ENCODE measurements at regions not wholly inside any gene's neighbourhood (a gene's known extent, or its start where the extent isn't known, plus 50 kb on each side); places are given as distances from the start of the nearest gene placed in this dataset.
A peak's percentile ranks its signal among the peaks of the same experiment; 100 is the strongest.
"Not testable (repeated sequence)": the region's sequence is repeated elsewhere in the genome, so short reads cannot be mapped to it uniquely, and the experiment has no call there.

- DNase-seq, result no peak
These were observed 175.2 kb upstream of the FERMT1 start for GRCh38 chr20:6298049-6298448.

- no peak for DNase-seq
These were observed 173.0 kb upstream of the FERMT1 start for GRCh38 chr20:6295867-6296256.

GRCh38 chr20:6295127-6295866 is 172.5 kb upstream of the FERMT1 start:
- DNase-seq, result no peak

DNA sequence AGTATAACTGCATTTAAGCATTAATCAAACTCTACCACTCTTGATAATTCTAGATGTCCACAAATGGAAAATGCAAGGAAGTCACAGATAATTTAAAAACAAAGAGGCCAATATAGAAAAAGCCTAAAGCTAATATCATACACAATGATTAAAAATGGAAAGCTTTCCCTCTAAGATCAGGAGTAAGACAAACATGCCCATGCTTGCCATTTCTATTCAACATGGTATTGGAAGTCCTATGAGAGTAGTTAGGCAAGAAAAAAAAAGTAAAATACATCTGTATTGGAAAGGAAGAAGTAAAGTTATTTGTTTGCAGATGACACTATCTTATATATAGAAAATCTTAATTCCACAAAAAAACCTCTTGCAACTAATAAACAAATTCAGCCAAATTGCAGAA is 164.6 kb upstream of the FERMT1 start:
- DNase-seq, result no peak

DNA sequence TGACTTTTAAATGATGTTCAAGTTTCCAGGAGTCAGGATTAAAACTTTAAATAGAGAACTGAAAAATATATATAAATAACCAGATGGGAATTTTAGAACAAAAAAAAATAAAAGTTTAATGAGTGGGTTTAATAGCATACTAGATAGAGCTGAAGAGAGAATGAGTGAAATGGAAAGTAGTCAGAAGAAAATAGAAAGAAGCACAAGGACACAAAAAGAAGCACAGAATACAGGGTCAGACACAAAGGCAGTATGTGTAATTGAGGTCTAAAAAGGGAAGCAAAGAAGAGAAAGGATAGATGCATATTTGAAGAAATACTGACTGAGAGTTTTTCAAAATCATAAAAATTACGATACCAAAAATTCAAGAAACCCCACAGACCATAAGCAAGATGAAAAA is 159.8 kb upstream of the FERMT1 start:
- no peak for DNase-seq

- no peak for DNase-seq
These were observed 154.9 kb upstream of the FERMT1 start for GRCh38 chr20:6277661-6278240.

- not testable (repeated sequence) for DNase-seq
These were observed 147.6 kb upstream of the FERMT1 start for GRCh38 chr20:6270404-6270803.

- no peak for DNase-seq
These were observed 146.5 kb upstream of the FERMT1 start for GRCh38 chr20:6269168-6269873.

- DNase-seq, result peak in 1 of 2 experiments; percentile 8
These were observed 142.5 kb upstream of the FERMT1 start for GRCh38 chr20:6265204-6265904.

GRCh38 chr20:6253396-6253795 is 130.6 kb upstream of the FERMT1 start:
- no peak for DNase-seq

DNA sequence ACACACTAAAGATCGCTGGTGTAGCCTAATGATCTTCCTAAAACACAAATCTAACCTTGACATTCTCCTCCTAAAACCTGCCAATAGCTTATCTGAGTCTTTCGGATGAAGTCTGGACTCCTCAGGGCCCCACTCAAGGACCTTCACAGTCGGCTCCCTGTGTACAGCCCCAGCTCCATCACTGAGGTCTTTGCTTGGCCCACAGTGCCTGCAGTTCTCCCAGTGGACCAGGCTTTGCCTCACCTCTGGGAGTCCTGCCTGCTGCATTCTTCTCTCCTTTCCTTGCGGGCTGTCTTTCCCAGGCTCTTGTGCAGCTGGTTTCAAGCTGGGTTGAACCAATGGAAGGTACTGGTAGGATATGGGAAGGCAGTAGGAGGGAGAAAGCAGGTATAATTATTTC is 122.6 kb upstream of the FERMT1 start:
- DNase-seq, result no peak

GRCh38 chr20:6241591-6241990 is 118.8 kb upstream of the FERMT1 start:
- no peak for DNase-seq

- DNase-seq, result no peak
These were observed 117.2 kb upstream of the FERMT1 start for GRCh38 chr20:6240059-6240458.

DNA sequence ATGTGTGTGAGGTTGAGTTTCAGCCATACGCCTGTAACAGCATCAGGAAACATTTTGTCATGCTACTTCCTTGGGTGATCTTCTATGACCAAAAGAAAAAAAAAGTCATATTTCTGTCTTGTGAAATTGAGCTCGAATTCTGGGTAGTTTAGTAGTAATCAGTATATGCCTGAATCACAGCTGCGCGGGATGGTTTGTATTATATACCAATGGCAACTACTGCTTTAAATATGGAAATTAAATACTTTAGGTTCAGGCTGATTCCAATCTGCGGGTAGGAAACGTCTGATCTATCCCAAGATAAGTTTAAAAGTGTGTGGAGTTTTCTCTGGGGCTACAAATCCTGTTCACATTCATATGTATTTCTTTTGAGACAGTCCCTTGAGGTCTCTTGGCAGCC is 115.6 kb upstream of the FERMT1 start:
- no peak for DNase-seq

- DNase-seq, result no peak
These were observed 112.7 kb upstream of the FERMT1 start for GRCh38 chr20:6235510-6235909.

GRCh38 chr20:6232436-6232835 is 109.6 kb upstream of the FERMT1 start:
- no peak for DNase-seq

GRCh38 chr20:6231556-6231955 is 108.7 kb upstream of the FERMT1 start:
- DNase-seq, result no peak

DNA sequence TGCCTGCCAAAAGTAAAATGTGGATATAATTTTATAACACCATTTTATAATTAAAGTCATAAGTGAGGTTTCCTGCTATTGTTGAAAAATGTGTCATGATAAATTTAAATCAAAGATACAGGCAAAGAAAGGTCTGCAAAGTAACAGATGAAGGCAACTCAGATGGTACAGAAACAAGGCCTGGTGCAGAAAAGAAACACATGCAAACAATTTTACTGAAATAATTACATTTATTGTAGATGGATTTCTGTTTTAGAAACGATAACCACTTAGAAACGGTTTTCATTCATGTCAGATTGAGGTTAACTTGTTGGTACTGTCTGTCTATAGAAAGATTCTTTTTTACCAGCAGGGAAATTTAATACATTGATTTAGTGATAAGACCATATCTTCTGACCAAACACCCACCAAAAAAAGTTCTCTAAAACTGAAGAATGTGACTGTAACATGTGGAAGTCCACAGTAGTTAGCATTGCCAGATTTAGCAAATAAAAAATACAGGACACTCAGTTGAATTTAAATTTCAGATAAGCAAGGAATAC is 105.5 kb upstream of the FERMT1 start:
- no peak for DNase-seq

- no peak for DNase-seq
These were observed 90.5 kb upstream of the FERMT1 start for GRCh38 chr20:6213311-6213710.

DNA sequence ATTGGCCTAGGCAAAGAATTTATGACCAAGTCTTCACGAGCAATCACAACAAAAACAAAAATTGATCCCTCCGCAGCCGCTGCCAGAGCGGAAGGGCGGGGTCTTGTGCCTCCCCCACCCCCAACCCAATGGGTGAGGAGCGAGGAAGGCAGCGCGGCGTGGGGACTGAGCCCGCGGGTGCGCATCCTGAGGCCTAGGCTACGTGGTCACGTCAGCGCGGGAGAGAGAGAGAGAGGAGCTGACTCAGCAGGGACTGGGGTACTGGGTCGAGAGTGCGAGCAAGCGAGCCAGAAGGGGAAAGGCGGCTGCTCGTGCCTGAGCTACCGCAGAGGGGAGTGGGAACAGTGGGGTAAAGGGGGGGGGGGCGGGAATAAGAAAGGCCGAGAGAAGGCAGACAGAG is 90.1 kb upstream of the FERMT1 start:
- no peak for DNase-seq

- DNase-seq, result no peak
These were observed 86.3 kb upstream of the FERMT1 start for GRCh38 chr20:6209093-6209492.

- no peak for DNase-seq
These were observed 77.3 kb upstream of the FERMT1 start for GRCh38 chr20:6200092-6200491.

DNA sequence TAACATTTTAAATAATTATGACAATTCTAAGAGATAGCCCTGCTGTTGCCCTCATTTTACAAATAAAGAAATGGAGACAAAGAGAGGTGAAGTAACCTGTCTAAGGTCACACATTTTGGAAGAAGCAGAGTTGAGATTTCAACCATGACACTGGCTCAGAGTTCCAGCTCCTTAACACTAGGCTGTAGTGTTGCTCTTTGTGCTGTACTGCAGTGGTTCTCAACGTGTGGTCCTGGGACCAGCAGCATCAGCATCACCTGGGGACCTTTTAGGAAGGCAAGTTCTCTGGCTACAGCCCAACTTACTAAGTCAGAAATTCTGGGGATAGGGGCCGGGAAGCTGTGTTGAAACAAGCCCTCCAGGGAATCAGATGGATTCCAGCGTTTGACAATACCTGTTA is 62.4 kb upstream of the FERMT1 start:
- DNase-seq, result no peak

All from NCI-H1930 (cell line).